WTC11 (cell line): ENCODE measurements at regions not wholly inside any gene's neighbourhood (a gene's known extent, or its start where the extent isn't known, plus 50 kb on each side); places are given as distances from the start of the nearest gene placed in this dataset.

ENCODE experiments used
- ATAC-seq: fragments of 200-7000 bp; cut with Tn5 transposase; 2 replicates; pipeline ENCODE4 v1.10.0; 2021; ENCODE audit warnings: mild to moderate bottlenecking, moderate library complexity
- CTCF ChIA-PET: fragments of 300-600 bp; sonication (Branson Sonifier 250); formaldehyde crosslinking; loops from one replicate; lab custom pipeline; 2021; ENCODE audit warnings: antibody characterized with exemption; lab: Charles Lee
- POLR2A ChIA-PET: fragments of 350-600 bp; sonication (Branson Sonifier 250); formaldehyde crosslinking; loops from one replicate; lab custom pipeline; 2021; ENCODE audit warnings: antibody characterized with exemption; lab: Charles Lee
- DNase-seq: peaks from one replicate; pipeline ENCODE4 v3.0.0; 2021; ENCODE audit warnings: low spot score
- H3K27ac Mint-ChIP-seq: 2 replicates; pipeline ENCODE4 v1.8.0; 2021; ENCODE audit warnings: mixed read lengths
- H3K27me3 Mint-ChIP-seq: 2 replicates; pipeline ENCODE4 v1.8.0; 2021; ENCODE audit warnings: low read depth, mild to moderate bottlenecking, moderate library complexity, mixed read lengths
- H3K36me3 Mint-ChIP-seq: 2 replicates; pipeline ENCODE4 v1.8.0; 2021; ENCODE audit warnings: mixed read lengths
- H3K4me1 Mint-ChIP-seq: 2 replicates; pipeline ENCODE4 v1.8.0; 2022; ENCODE audit warnings: mixed read lengths
- H3K4me3 Mint-ChIP-seq: 2 replicates; pipeline ENCODE4 v1.8.0; 2021; ENCODE audit warnings: mild to moderate bottlenecking, moderate library complexity, mixed read lengths
- H3K9me3 Mint-ChIP-seq: 2 replicates; pipeline ENCODE4 v1.8.0; 2021; ENCODE audit warnings: mixed read lengths
- CREB1 ChIP-seq: sonication (generic); formaldehyde crosslinking; IDR thresholded peaks from 2 replicates; pipeline ENCODE4 v1.8.0; 2023; ENCODE audit warnings: mild to moderate bottlenecking, missing genetic modification reagents
- E2F5 ChIP-seq: sonication (generic); formaldehyde crosslinking; IDR thresholded peaks from 2 replicates; pipeline ENCODE4 v1.8.1; 2022; ENCODE audit warnings: mild to moderate bottlenecking, moderate library complexity, missing genetic modification reagents
- FOXK1 ChIP-seq: sonication (generic); formaldehyde crosslinking; IDR thresholded peaks from 2 replicates; pipeline ENCODE4 v1.8.0; 2022; ENCODE audit warnings: mild to moderate bottlenecking, moderate library complexity, missing genetic modification reagents
- GABPB1 ChIP-seq: sonication (generic); formaldehyde crosslinking; IDR thresholded peaks from 2 replicates; pipeline ENCODE4 v1.8.1; 2023; ENCODE audit warnings: mild to moderate bottlenecking, missing genetic modification reagents
- GRHL2 ChIP-seq: fragments of 250-450 bp; sonication (Bioruptor Pico); IDR thresholded peaks from 2 replicates; pipeline ENCODE4 v1.8.0; 2022; ENCODE audit warnings: mild to moderate bottlenecking, moderate library complexity; ENCODE audit not compliant: insufficient replicate concordance, severe bottlenecking
- MLX ChIP-seq: sonication (generic); formaldehyde crosslinking; IDR thresholded peaks from 2 replicates; pipeline ENCODE4 v1.8.1; 2023; ENCODE audit warnings: mild to moderate bottlenecking, missing genetic modification reagents, moderate library complexity
- MXD4 ChIP-seq: fragments of 250-450 bp; sonication (Bioruptor Pico); IDR thresholded peaks from 2 replicates; pipeline ENCODE4 v1.8.0; 2021; ENCODE audit warnings: mild to moderate bottlenecking, moderate library complexity, borderline replicate concordance
- NFE2L1 ChIP-seq: sonication (generic); formaldehyde crosslinking; IDR thresholded peaks from 2 replicates; pipeline ENCODE4 v1.8.1; 2023; ENCODE audit warnings: missing genetic modification reagents
- PRRX2 ChIP-seq: fragments of 250-450 bp; sonication (Bioruptor Pico); IDR thresholded peaks from 2 replicates; pipeline ENCODE4 v1.8.0; 2021; ENCODE audit warnings: mild to moderate bottlenecking
- TP53 ChIP-seq: sonication (generic); formaldehyde crosslinking; IDR thresholded peaks from 2 replicates; pipeline ENCODE4 v1.8.1; 2023; ENCODE audit warnings: mild to moderate bottlenecking, missing genetic modification reagents
- ZNF232 ChIP-seq: sonication (generic); formaldehyde crosslinking; IDR thresholded peaks from 2 replicates; pipeline ENCODE4 v1.8.0; 2022; ENCODE audit warnings: mild to moderate bottlenecking, missing genetic modification reagents
- TF ChIP-seq, protein P1 (sequence below): sonication (generic); formaldehyde crosslinking; IDR thresholded peaks from 2 replicates; pipeline ENCODE4 v1.8.0; 2023; ENCODE audit warnings: mild to moderate bottlenecking, missing genetic modification reagents
- TF ChIP-seq, protein P2 (sequence below): sonication (generic); formaldehyde crosslinking; IDR thresholded peaks from 2 replicates; pipeline ENCODE4 v1.8.1; 2023; ENCODE audit warnings: mild to moderate bottlenecking, missing genetic modification reagents, borderline replicate concordance
- TF ChIP-seq, protein P3 (sequence below): sonication (generic); formaldehyde crosslinking; IDR thresholded peaks from 2 replicates; pipeline ENCODE4 v1.8.1; 2022; ENCODE audit warnings: mild to moderate bottlenecking, missing genetic modification reagents, moderate library complexity, borderline replicate concordance

GRCh38 chr3:165545059-165545458 is 292.2 kb downstream of the BCHE start (continued):
- TF ChIP-seq, protein P1, sequence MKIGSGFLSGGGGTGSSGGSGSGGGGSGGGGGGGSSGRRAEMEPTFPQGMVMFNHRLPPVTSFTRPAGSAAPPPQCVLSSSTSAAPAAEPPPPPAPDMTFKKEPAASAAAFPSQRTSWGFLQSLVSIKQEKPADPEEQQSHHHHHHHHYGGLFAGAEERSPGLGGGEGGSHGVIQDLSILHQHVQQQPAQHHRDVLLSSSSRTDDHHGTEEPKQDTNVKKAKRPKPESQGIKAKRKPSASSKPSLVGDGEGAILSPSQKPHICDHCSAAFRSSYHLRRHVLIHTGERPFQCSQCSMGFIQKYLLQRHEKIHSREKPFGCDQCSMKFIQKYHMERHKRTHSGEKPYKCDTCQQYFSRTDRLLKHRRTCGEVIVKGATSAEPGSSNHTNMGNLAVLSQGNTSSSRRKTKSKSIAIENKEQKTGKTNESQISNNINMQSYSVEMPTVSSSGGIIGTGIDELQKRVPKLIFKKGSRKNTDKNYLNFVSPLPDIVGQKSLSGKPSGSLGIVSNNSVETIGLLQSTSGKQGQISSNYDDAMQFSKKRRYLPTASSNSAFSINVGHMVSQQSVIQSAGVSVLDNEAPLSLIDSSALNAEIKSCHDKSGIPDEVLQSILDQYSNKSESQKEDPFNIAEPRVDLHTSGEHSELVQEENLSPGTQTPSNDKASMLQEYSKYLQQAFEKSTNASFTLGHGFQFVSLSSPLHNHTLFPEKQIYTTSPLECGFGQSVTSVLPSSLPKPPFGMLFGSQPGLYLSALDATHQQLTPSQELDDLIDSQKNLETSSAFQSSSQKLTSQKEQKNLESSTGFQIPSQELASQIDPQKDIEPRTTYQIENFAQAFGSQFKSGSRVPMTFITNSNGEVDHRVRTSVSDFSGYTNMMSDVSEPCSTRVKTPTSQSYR = no peak
- TF ChIP-seq PRRX2 (CRISPR knock-in tag) (no peak), TP53 (CRISPR knock-in tag) (no peak), FOXK1 (CRISPR knock-in tag) (no peak), GABPB1 (CRISPR knock-in tag) (no peak)
- TF ChIP-seq, protein P2, sequence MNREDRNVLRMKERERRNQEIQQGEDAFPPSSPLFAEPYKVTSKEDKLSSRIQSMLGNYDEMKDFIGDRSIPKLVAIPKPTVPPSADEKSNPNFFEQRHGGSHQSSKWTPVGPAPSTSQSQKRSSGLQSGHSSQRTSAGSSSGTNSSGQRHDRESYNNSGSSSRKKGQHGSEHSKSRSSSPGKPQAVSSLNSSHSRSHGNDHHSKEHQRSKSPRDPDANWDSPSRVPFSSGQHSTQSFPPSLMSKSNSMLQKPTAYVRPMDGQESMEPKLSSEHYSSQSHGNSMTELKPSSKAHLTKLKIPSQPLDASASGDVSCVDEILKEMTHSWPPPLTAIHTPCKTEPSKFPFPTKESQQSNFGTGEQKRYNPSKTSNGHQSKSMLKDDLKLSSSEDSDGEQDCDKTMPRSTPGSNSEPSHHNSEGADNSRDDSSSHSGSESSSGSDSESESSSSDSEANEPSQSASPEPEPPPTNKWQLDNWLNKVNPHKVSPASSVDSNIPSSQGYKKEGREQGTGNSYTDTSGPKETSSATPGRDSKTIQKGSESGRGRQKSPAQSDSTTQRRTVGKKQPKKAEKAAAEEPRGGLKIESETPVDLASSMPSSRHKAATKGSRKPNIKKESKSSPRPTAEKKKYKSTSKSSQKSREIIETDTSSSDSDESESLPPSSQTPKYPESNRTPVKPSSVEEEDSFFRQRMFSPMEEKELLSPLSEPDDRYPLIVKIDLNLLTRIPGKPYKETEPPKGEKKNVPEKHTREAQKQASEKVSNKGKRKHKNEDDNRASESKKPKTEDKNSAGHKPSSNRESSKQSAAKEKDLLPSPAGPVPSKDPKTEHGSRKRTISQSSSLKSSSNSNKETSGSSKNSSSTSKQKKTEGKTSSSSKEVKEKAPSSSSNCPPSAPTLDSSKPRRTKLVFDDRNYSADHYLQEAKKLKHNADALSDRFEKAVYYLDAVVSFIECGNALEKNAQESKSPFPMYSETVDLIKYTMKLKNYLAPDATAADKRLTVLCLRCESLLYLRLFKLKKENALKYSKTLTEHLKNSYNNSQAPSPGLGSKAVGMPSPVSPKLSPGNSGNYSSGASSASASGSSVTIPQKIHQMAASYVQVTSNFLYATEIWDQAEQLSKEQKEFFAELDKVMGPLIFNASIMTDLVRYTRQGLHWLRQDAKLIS (CRISPR knock-in tag) = no peak
- TF ChIP-seq, all 79 proteins: peak for 0

GRCh38 chr3:165544432-165544831 is 292.8 kb downstream of the BCHE start:
- no peaks in the 10 kb centered on the region for H3K27me3 Mint-ChIP-seq
- no peak overlapping the region for H3K27ac Mint-ChIP-seq
- ChIA-PET CTCF (no interaction called here), POLR2A (no interaction called here)
- ATAC-seq (no peak), DNase-seq (no peak)
- H3K9me3 Mint-ChIP-seq = no peaks in the 10 kb centered on the region
- no peaks in the 10 kb centered on the region for H3K4me1 Mint-ChIP-seq
- no peak overlapping the region for H3K4me3 Mint-ChIP-seq
- H3K36me3 Mint-ChIP-seq = no peaks in the 10 kb centered on the region
- TF ChIP-seq, protein P3, sequence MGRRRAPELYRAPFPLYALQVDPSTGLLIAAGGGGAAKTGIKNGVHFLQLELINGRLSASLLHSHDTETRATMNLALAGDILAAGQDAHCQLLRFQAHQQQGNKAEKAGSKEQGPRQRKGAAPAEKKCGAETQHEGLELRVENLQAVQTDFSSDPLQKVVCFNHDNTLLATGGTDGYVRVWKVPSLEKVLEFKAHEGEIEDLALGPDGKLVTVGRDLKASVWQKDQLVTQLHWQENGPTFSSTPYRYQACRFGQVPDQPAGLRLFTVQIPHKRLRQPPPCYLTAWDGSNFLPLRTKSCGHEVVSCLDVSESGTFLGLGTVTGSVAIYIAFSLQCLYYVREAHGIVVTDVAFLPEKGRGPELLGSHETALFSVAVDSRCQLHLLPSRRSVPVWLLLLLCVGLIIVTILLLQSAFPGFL (CRISPR knock-in tag) = no peak
- no peak for TF ChIP-seq CREB1 (CRISPR knock-in tag)
- TF ChIP-seq MLX (CRISPR knock-in tag) = no peak
- TF ChIP-seq E2F5 (CRISPR knock-in tag) = no peak
- TF ChIP-seq, protein P2 (CRISPR knock-in tag) = no peak
- no peak for TF ChIP-seq NFE2L1 (CRISPR knock-in tag)
- no peak for TF ChIP-seq MXD4 (CRISPR knock-in tag)
- no peak for TF ChIP-seq GRHL2 (CRISPR knock-in tag)
- no peak for TF ChIP-seq ZNF232 (CRISPR knock-in tag)
